GM23248 (cell line): ENCODE measurements at regions not wholly inside any gene's neighbourhood (a gene's known extent, or its start where the extent isn't known, plus 50 kb on each side); places are given as distances from the start of the nearest gene placed in this dataset.

Source experiments
- EZH2 ChIP-seq: fragments of 200-600 bp; sonication (generic); IDR thresholded peaks from 2 replicates; pipeline ENCODE4 v1.6.1; 2018; ENCODE audit warnings: antibody characterized with exemption, mild to moderate bottlenecking; ENCODE audit not compliant: insufficient read depth, poor library complexity, severe bottlenecking
- EZH2phosphoT487 ChIP-seq: fragments of 200-600 bp; sonication (generic); IDR thresholded peaks from 2 replicates; pipeline ENCODE4 v1.6.1; 2018; ENCODE audit warnings: antibody characterized with exemption, moderate library complexity, mild to moderate bottlenecking, low read depth; ENCODE audit not compliant: insufficient read depth

DNA sequence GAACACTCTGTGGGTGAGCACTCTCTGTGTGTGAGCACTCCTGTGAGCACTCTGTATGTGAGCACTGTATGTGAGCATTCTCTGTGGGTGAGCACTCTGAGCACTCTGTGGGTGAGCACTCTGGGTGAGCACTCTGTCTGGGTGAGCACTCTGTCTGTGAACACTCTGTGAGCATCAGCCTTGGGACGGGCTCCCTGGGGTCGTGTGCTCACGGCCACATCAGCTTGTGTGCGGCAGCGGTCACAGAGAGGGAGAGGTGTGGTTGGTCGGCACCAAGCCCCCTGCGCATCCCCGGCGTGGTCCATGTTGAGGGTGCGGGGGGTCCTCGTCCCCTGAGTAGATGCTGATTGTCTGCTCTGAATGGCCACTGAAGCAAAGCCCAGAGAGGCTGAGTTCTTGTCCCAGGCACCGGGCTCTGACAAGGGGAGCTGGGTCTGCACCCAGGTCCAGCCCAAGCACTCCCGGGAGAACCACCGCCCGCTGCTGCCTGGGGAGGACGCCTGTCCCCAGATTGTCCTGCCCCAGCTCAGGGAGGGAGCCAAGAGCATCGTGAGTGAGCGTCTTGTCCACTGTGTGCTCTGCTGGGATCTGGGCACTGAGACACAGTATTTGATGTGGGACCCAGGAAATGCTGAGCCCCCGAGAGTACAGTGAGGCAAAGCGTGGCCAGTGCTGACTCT, 143.7 kb downstream of the DNAJB6 start:
- TF ChIP-seq EZH2 (no peak), EZH2phosphoT487 (no peak)
